ENCODE measurements at regions not wholly inside any gene's neighbourhood (a gene's known extent, or its start where the extent isn't known, plus 50 kb on each side); places are given as distances from the start of the nearest gene placed in this dataset.
"Not testable (repeated sequence)": the region's sequence is repeated elsewhere in the genome, so short reads cannot be mapped to it uniquely, and the experiment has no call there.

- in situ Hi-C loops (cut with HindIII; ENCODE audit: low pct_unique_long_range_greater_than_20kb, low sequenced_read_pairs), result no loop called here
- intact Hi-C loops (cut with micrococcal nuclease; ENCODE audit: unreplicated experiment), result no loop called here
- no peak overlapping the region for H3K27ac ChIP-seq (ENCODE audit: low read length)
- no peak for ATAC-seq
- POLR2A ChIA-PET, result no interaction called here
- TF ChIP-seq REST (IDR thresholded peaks at IDR 0.05; ENCODE audit: insufficient read depth in 1 of 2, low read depth in 2 of 2, low read length in 1 of 2) (no peak), TCF7L2 (IDR thresholded peaks at IDR 0.05; ENCODE audit: low read depth, low read length) (no peak), SIN3A (IDR thresholded peaks at IDR 0.05; ENCODE audit: borderline replicate concordance, insufficient read depth, low read depth, low read length) (no peak), CTCF (IDR thresholded peaks at IDR 0.05) (no peak), POLR2AphosphoS5 (IDR thresholded peaks at IDR 0.05; ENCODE audit: low read depth, low read length) (no peak)
- H3K9me3 ChIP-seq (ENCODE audit: control insufficient read depth, insufficient read depth, low read depth, low read length), result no peaks in the 10 kb centered on the region
- H3K4me1 ChIP-seq (ENCODE audit: control insufficient read depth, insufficient read depth, low read length), result no peaks in the 10 kb centered on the region
- CTCF ChIA-PET, result no interaction called here
- H3K27me3 ChIP-seq (ENCODE audit: control insufficient read depth, insufficient read depth, low read length), result no peaks in the 10 kb centered on the region
- no peak overlapping the region for H3K4me3 ChIP-seq (ENCODE audit: low read depth in 2 of 2, low read length in 2 of 2)
- no peak for DNase-seq (ENCODE audit: low read depth, low spot score)
- no TSS peak for BruUV-seq (replicated peaks)
- no peaks in the 10 kb centered on the region for H3K36me3 ChIP-seq (ENCODE audit: control insufficient read depth, insufficient read depth, low read length)
These were observed 94.2 kb downstream of the MFAP3L start for GRCh38 chr4:169931964-169932363.

DNA sequence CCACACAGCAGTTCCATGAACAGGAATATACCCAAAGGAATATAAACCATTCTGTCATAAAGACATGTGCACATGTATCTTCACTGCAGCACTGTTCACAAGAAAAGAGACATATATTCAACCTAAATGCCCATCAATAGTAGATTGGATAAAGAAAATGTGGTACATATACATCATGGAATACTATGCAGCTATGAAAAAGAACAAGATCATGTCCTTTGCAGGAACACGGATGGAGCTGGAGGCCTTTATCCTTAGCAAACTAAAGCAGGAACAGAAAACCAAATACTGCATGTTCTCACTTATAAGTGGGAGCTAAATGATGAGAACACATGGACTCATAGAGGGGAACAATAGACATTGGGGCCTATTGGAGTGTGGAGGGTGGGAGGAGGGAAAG is 95.4 kb downstream of the MFAP3L start:
- H3K36me3 ChIP-seq (ENCODE audit: control insufficient read depth, insufficient read depth, low read length); H3K4me1 ChIP-seq (ENCODE audit: control insufficient read depth, insufficient read depth, low read length); H3K27me3 ChIP-seq (ENCODE audit: control insufficient read depth, insufficient read depth, low read length); ATAC-seq; H3K27ac ChIP-seq (ENCODE audit: low read length); POLR2A ChIA-PET; intact Hi-C loops (cut with micrococcal nuclease; ENCODE audit: unreplicated experiment); in situ Hi-C loops (cut with HindIII; ENCODE audit: low pct_unique_long_range_greater_than_20kb, low sequenced_read_pairs); DNase-seq (ENCODE audit: low read depth, low spot score); H3K9me3 ChIP-seq (ENCODE audit: control insufficient read depth, insufficient read depth, low read depth, low read length); CTCF ChIA-PET; BruUV-seq (replicated peaks); H3K4me3 ChIP-seq (ENCODE audit: low read depth in 2 of 2, low read length in 2 of 2): not testable (repeated sequence)

DNA sequence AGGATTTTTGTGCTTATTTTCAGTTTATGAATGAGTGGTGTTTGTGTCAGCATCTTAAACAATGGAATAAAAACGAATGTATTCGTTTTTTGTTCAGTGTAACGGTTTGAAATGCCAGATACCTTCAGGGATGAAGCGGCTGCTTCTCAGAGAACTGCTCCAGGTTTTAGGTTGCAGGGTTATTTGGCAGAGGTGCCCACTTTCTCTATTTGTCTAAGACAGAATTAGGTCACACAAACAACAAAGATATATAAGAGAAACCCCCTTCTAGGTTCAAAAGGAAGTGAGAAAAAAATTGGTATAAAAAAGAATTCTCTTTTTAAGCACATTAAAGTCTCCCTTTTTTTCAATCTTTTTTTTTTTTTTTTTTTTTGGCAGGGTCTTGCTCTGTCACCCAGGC is 98.9 kb downstream of the MFAP3L start:
- in situ Hi-C loops (cut with HindIII; ENCODE audit: low pct_unique_long_range_greater_than_20kb, low sequenced_read_pairs) (no loop called here), intact Hi-C loops (cut with micrococcal nuclease; ENCODE audit: unreplicated experiment) (no loop called here)
- TF ChIP-seq CTCF (IDR thresholded peaks at IDR 0.05), result no peak
- no peak for TF ChIP-seq SIN3A (IDR thresholded peaks at IDR 0.05; ENCODE audit: borderline replicate concordance, insufficient read depth, low read depth, low read length)
- no peak for TF ChIP-seq TCF7L2 (IDR thresholded peaks at IDR 0.05; ENCODE audit: low read depth, low read length)
- no peak for TF ChIP-seq POLR2AphosphoS5 (IDR thresholded peaks at IDR 0.05; ENCODE audit: low read depth, low read length)
- TF ChIP-seq REST (IDR thresholded peaks at IDR 0.05; ENCODE audit: insufficient read depth in 1 of 2, low read depth in 2 of 2, low read length in 1 of 2), result no peak
- Histone ChIP-seq H3K4me1 (ENCODE audit: control insufficient read depth, insufficient read depth, low read length) (no peaks in the 10 kb centered on the region), H3K27me3 (ENCODE audit: control insufficient read depth, insufficient read depth, low read length) (no peaks in the 10 kb centered on the region), H3K27ac (ENCODE audit: low read length) (no peak overlapping the region), H3K36me3 (ENCODE audit: control insufficient read depth, insufficient read depth, low read length) (no peaks in the 10 kb centered on the region), H3K9me3 (ENCODE audit: control insufficient read depth, insufficient read depth, low read depth, low read length) (no peaks in the 10 kb centered on the region), H3K4me3 (ENCODE audit: low read depth in 2 of 2, low read length in 2 of 2) (no peak overlapping the region)
- ChIA-PET POLR2A (no interaction called here), CTCF (no interaction called here)
- no peak for DNase-seq (ENCODE audit: low read depth, low spot score)
- ATAC-seq, result no peak
- BruUV-seq (replicated peaks), result no TSS peak

Data from Panc1 (cell line).